WTC11 (cell line): ENCODE measurements at regions not wholly inside any gene's neighbourhood (a gene's known extent, or its start where the extent isn't known, plus 50 kb on each side); places are given as distances from the start of the nearest gene placed in this dataset.

Experiments used
- HMGA2 ChIP-seq: fragments of 250-450 bp; sonication (Bioruptor Pico); IDR thresholded peaks from 2 replicates; pipeline ENCODE4 v1.4.0; 2021; ENCODE audit warnings: mild to moderate bottlenecking, moderate library complexity
- NFYB ChIP-seq: sonication (generic); formaldehyde crosslinking; conservative IDR thresholded peaks from 2 replicates; pipeline ENCODE4 v1.8.0; 2022; ENCODE audit warnings: low read depth, missing genetic modification reagents
- NR3C1 ChIP-seq: sonication (generic); formaldehyde crosslinking; conservative IDR thresholded peaks from 2 replicates; pipeline ENCODE4 v1.8.1; 2023; ENCODE audit warnings: low read depth, mild to moderate bottlenecking, missing genetic modification reagents
- SP1 ChIP-seq: sonication (generic); formaldehyde crosslinking; conservative IDR thresholded peaks from 2 replicates; pipeline ENCODE4 v1.8.1; 2022; ENCODE audit warnings: missing genetic modification reagents
- STAT6 ChIP-seq: sonication (generic); formaldehyde crosslinking; conservative IDR thresholded peaks from 2 replicates; pipeline ENCODE4 v1.8.1; 2023; ENCODE audit warnings: mild to moderate bottlenecking, low read depth, missing genetic modification reagents, moderate library complexity
- ZNF423 ChIP-seq: fragments of 250-450 bp; sonication (Bioruptor Pico); IDR thresholded peaks from 2 replicates; pipeline ENCODE4 v2.1.2; 2022; ENCODE audit warnings: mild to moderate bottlenecking, moderate library complexity
- ZNF532 ChIP-seq: fragments of 250-450 bp; sonication (Bioruptor Pico); IDR thresholded peaks from 2 replicates; pipeline ENCODE4 v1.9.0; 2021; ENCODE audit warnings: mild to moderate bottlenecking, borderline replicate concordance
- TF ChIP-seq, protein P1 (sequence below): fragments of 200-600 bp; IDR thresholded peaks from 2 replicates; pipeline ENCODE4 v1.8.0; 2022; ENCODE audit warnings: antibody characterized with exemption
- TF ChIP-seq, protein P2 (sequence below): sonication (generic); formaldehyde crosslinking; IDR thresholded peaks from 2 replicates; pipeline ENCODE4 v1.8.1; 2023; ENCODE audit warnings: mild to moderate bottlenecking, missing genetic modification reagents, borderline replicate concordance
- TF ChIP-seq, protein P3 (sequence below): sonication (generic); formaldehyde crosslinking; IDR thresholded peaks from 2 replicates; pipeline ENCODE4 v1.8.0; 2022; ENCODE audit warnings: missing genetic modification reagents

DNA sequence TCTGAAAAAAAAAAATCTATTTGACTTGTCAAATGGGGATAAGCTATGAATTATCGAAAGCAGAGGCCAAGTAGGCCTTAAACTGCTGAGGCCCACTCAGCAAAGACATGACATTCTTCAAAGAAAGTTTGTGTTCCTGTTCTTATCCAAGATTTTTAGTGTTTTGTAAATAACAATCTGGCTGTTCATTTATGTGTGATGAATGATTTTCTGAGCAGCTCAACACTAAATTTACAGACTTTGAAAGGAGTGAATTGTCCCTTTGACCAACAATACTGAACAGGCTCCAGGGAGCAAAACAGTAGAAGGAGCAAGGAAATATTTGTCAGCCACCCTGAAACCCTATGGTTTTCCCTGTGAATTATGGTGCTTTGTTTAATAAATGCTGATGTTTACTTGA is 512.6 kb upstream of the NAALADL2 start:
- TF ChIP-seq, protein P1, sequence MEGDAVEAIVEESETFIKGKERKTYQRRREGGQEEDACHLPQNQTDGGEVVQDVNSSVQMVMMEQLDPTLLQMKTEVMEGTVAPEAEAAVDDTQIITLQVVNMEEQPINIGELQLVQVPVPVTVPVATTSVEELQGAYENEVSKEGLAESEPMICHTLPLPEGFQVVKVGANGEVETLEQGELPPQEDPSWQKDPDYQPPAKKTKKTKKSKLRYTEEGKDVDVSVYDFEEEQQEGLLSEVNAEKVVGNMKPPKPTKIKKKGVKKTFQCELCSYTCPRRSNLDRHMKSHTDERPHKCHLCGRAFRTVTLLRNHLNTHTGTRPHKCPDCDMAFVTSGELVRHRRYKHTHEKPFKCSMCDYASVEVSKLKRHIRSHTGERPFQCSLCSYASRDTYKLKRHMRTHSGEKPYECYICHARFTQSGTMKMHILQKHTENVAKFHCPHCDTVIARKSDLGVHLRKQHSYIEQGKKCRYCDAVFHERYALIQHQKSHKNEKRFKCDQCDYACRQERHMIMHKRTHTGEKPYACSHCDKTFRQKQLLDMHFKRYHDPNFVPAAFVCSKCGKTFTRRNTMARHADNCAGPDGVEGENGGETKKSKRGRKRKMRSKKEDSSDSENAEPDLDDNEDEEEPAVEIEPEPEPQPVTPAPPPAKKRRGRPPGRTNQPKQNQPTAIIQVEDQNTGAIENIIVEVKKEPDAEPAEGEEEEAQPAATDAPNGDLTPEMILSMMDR = no peak
- TF ChIP-seq NFYB (CRISPR knock-in tag) (no peak), ZNF532 (no peak), SP1 (no peak), ZNF423 (CRISPR knock-in tag) (no peak), STAT6 (CRISPR knock-in tag) (no peak), NR3C1 (CRISPR knock-in tag) (no peak), HMGA2 (no peak)
- TF ChIP-seq, protein P2, sequence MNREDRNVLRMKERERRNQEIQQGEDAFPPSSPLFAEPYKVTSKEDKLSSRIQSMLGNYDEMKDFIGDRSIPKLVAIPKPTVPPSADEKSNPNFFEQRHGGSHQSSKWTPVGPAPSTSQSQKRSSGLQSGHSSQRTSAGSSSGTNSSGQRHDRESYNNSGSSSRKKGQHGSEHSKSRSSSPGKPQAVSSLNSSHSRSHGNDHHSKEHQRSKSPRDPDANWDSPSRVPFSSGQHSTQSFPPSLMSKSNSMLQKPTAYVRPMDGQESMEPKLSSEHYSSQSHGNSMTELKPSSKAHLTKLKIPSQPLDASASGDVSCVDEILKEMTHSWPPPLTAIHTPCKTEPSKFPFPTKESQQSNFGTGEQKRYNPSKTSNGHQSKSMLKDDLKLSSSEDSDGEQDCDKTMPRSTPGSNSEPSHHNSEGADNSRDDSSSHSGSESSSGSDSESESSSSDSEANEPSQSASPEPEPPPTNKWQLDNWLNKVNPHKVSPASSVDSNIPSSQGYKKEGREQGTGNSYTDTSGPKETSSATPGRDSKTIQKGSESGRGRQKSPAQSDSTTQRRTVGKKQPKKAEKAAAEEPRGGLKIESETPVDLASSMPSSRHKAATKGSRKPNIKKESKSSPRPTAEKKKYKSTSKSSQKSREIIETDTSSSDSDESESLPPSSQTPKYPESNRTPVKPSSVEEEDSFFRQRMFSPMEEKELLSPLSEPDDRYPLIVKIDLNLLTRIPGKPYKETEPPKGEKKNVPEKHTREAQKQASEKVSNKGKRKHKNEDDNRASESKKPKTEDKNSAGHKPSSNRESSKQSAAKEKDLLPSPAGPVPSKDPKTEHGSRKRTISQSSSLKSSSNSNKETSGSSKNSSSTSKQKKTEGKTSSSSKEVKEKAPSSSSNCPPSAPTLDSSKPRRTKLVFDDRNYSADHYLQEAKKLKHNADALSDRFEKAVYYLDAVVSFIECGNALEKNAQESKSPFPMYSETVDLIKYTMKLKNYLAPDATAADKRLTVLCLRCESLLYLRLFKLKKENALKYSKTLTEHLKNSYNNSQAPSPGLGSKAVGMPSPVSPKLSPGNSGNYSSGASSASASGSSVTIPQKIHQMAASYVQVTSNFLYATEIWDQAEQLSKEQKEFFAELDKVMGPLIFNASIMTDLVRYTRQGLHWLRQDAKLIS (CRISPR knock-in tag) = no peak
- TF ChIP-seq, protein P3, sequence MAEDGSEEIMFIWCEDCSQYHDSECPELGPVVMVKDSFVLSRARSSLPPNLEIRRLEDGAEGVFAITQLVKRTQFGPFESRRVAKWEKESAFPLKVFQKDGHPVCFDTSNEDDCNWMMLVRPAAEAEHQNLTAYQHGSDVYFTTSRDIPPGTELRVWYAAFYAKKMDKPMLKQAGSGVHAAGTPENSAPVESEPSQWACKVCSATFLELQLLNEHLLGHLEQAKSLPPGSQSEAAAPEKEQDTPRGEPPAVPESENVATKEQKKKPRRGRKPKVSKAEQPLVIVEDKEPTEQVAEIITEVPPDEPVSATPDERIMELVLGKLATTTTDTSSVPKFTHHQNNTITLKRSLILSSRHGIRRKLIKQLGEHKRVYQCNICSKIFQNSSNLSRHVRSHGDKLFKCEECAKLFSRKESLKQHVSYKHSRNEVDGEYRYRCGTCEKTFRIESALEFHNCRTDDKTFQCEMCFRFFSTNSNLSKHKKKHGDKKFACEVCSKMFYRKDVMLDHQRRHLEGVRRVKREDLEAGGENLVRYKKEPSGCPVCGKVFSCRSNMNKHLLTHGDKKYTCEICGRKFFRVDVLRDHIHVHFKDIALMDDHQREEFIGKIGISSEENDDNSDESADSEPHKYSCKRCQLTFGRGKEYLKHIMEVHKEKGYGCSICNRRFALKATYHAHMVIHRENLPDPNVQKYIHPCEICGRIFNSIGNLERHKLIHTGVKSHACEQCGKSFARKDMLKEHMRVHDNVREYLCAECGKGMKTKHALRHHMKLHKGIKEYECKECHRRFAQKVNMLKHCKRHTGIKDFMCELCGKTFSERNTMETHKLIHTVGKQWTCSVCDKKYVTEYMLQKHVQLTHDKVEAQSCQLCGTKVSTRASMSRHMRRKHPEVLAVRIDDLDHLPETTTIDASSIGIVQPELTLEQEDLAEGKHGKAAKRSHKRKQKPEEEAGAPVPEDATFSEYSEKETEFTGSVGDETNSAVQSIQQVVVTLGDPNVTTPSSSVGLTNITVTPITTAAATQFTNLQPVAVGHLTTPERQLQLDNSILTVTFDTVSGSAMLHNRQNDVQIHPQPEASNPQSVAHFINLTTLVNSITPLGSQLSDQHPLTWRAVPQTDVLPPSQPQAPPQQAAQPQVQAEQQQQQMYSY (CRISPR knock-in tag) = no peak
